ENCODE measurements at regions not wholly inside any gene's neighbourhood (a gene's known extent, or its start where the extent isn't known, plus 50 kb on each side); places are given as distances from the start of the nearest gene placed in this dataset.

DNA sequence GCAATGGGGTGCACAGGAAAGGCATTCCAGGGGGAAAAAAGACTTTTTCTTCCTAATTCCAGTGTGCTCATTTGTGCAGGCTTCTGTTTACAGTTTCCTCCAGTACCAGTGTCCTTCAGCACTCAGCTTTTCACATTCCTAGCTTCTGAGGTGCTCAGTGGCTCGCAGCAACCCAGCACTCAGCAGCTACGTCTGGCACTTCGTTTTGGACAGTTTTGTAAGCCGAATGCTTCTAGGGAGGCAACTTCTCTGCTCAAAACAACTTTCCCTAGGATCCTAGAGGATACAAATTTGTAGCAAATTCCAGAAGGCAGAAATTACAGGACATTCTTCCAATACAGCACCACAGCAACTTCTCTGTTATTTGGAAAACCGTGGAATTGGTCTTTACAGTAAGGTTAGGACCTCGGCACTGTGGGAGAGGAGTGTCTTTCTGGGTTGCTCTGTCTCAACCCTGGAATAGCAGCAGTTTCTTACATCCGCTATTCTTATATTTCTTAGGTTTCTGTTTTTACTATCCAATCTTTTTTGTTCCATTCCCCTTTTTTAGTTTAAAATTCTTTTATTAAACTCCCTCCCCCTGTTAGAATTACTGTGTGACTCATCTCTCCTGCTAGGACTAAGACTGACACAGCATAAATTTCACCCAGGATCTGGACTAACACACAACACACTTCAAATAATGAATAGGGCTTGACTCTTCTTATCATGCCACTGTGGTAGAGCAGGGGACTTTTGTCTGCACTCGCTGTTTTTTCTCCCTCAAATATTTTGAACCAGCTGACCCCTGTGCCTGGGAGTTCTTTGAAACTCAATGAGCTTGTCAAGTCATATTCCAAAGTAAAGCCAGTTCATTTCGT is 1314.7 kb downstream of the FSTL5 start:
- TF ChIP-seq, protein P1, sequence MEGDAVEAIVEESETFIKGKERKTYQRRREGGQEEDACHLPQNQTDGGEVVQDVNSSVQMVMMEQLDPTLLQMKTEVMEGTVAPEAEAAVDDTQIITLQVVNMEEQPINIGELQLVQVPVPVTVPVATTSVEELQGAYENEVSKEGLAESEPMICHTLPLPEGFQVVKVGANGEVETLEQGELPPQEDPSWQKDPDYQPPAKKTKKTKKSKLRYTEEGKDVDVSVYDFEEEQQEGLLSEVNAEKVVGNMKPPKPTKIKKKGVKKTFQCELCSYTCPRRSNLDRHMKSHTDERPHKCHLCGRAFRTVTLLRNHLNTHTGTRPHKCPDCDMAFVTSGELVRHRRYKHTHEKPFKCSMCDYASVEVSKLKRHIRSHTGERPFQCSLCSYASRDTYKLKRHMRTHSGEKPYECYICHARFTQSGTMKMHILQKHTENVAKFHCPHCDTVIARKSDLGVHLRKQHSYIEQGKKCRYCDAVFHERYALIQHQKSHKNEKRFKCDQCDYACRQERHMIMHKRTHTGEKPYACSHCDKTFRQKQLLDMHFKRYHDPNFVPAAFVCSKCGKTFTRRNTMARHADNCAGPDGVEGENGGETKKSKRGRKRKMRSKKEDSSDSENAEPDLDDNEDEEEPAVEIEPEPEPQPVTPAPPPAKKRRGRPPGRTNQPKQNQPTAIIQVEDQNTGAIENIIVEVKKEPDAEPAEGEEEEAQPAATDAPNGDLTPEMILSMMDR (IDR thresholded peaks at IDR 0.05; ENCODE audit: insufficient read depth, low read depth, low read length) = no peak
- DNase-seq (ENCODE audit: low read depth) = no peak
- H3K4me3 ChIP-seq (ENCODE audit: low read depth, low read length) = no peak overlapping the region

DNA sequence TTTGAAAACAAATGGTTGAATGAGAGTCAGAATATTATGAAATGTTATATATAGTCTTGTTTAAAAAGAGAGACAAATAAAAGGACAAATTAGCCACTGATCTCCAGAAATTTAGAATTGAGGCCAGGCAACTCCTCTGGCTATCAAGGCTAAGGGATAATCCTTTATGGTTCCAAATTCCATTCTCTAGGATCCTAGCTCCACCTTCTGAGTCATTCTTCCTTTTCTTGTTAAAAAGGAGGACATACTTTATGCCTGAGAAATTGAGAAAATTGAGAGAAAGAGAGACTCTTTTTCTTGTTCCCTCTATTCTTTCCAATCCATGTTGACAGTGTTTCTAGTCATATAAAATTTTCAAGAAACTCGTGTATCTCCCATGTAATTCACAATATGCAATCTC is 1299.5 kb downstream of the FSTL5 start:
- TF ChIP-seq, protein P1 (IDR thresholded peaks at IDR 0.05; ENCODE audit: insufficient read depth, low read depth, low read length) = no peak
- no peak for DNase-seq (ENCODE audit: low read depth)
- H3K4me3 ChIP-seq (ENCODE audit: low read depth, low read length) = no peak overlapping the region

DNA sequence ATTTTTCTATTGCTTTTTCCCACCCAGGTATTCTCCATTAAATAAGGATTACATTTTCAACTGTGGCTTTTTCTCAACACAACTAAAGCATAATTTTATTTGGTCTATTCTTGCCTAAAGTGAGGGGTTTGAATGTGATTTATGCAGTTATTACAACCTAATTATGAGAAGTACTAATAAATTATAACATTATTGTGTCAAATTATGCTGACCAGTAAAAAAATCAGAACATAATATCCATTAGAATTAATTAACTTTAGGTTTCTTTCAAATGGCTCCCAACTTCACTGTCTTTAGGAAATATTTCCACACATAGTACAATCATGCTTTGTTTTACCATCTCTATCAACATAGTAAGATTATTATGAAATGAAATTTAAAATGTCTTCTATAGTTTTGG is 1293.9 kb downstream of the FSTL5 start:
- DNase-seq (ENCODE audit: low read depth) = no peak
- H3K4me3 ChIP-seq (ENCODE audit: low read depth, low read length) = no peak overlapping the region
- TF ChIP-seq, protein P1 (IDR thresholded peaks at IDR 0.05; ENCODE audit: insufficient read depth, low read depth, low read length) = no peak

DNA sequence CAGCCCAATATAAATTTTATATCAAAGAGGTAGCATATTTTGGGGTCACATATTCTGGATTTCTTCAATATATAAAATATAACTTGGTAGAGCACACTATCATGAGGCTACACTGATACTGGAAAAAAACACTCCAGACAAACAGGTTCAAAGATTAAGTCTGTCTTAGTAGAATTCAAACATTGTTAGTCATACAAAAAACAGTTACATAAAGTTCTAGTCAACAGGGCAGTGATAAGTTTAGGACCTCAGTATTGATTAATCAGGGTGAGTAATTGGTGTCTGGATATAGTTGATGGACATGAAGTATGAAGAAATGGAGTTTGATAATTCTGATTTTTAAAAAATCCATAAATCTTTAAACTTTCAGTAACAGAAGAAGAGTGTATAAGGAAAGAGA is 1291.3 kb downstream of the FSTL5 start:
- DNase-seq (ENCODE audit: low read depth) = no peak
- no peak overlapping the region for H3K4me3 ChIP-seq (ENCODE audit: low read depth, low read length)
- TF ChIP-seq, protein P1 (IDR thresholded peaks at IDR 0.05; ENCODE audit: insufficient read depth, low read depth, low read length) = no peak

DNA sequence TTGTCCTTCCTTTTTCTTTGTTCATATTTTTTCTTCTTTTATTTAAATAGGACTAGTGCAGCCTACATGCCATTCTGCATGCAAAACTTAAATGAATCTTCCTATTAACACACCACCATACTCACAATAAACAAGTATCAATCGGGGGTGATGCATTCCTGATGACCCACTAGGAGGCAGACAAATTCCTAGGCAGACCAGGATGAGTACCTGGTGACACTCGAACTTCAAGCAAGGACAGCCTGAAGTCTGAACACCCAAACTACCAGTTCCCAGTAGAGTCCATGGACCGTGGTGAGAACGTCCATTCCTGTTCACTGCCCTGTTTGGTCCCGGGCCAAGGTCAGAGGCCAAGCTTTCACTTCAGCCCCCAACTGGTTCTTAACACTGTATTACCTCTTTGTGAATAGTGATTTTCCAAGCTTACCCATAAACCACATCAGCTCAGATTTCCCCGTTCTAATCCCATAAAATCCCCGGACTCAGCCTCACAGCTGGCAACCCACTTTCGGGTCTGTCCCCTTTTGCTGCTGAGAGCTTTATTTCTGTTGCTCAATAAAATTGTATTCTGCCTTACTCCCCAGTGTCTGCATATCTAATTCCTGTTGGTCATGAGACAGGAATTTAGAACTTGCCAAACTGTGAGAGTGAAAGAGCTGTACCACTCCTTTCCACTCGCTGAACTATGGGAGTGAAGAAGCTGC is 1286.6 kb downstream of the FSTL5 start:
- TF ChIP-seq, protein P1 (IDR thresholded peaks at IDR 0.05; ENCODE audit: insufficient read depth, low read depth, low read length) = no peak
- H3K4me3 ChIP-seq (ENCODE audit: low read depth, low read length) = no peak overlapping the region
- no peak for DNase-seq (ENCODE audit: low read depth)

DNA sequence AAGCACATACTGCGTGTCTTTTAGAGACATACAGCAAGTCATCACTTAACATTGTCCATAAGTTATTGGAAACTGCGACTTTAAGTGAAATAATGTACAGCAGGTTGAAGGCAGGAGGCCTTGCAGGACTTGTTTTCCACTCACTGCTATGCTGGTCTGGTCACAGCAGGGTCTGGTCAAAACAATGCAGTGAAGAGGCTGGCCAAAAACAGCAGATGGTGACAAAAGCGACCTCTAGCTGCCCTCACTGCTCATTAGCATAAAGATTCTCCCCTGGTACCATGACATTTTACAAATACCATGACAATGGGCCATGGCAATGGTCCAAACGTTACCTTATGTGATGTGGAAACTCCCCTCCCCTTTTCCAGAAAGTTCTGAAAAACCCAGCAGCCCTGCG is 1283.6 kb downstream of the FSTL5 start:
- TF ChIP-seq, protein P1 (IDR thresholded peaks at IDR 0.05; ENCODE audit: insufficient read depth, low read depth, low read length) = no peak
- DNase-seq (ENCODE audit: low read depth) = no peak
- H3K4me3 ChIP-seq (ENCODE audit: low read depth, low read length) = no peak overlapping the region
